Stomach (tissue), 8 donors: ENCODE measurements at regions not wholly inside any gene's neighbourhood (a gene's known extent, or its start where the extent isn't known, plus 50 kb on each side); places are given as distances from the start of the nearest gene placed in this dataset.

Source experiments
- DNase-seq, 2 donors: peaks; one replicate each; pipeline versions ENCODE4 v3.0.0 to v3.0.0-alpha.2; 2013 to 2019
- H3K27ac ChIP-seq, 5 donors: fragments of 200-600 bp in 4 of 5; sonication (generic) in 4 of 5; one replicate each; pipeline ENCODE4 v1.5.1; 2013 to 2019; ENCODE audit warnings: mild to moderate bottlenecking in 1 of 5, moderate library complexity in 1 of 5
- H3K27me3 ChIP-seq, 3 donors: fragments of 200-600 bp; sonication (generic); one replicate each; pipeline ENCODE4 v1.5.1; 2017 to 2019; ENCODE audit warnings: mixed run types in 1 of 3
- H3K36me3 ChIP-seq, 4 donors: fragments of 200-600 bp; sonication (generic); 1 replicate in 3 of 4; 2 replicates in 1 of 4; pipeline ENCODE4 v1.5.1; 2016 to 2019
- H3K4me1 ChIP-seq, 4 donors: fragments of 200-600 bp; sonication (generic); one replicate each; pipeline ENCODE4 v1.5.1; 2016 to 2019
- H3K4me3 ChIP-seq, 4 donors: fragments of 200-600 bp; sonication (generic) in 3 of 4; one replicate each; pipeline ENCODE4 v1.5.1; 2016 to 2019; ENCODE audit warnings: mild to moderate bottlenecking in 1 of 4
- H3K9me3 ChIP-seq, 4 donors: fragments of 200-600 bp; sonication (generic); one replicate each; pipeline ENCODE4 v1.5.1; 2016 to 2019
- CTCF ChIP-seq, 7 experiments: fragments of 450-650 bp in 4 of 7; fragments of 200-600 bp in 3 of 7; sonication (generic) in 3 of 7; IDR thresholded peaks; one replicate each; pipeline ENCODE4 v1.5.1; 2016 to 2019; ENCODE audit warnings: antibody characterized with exemption in 7 of 7, control low read depth in 2 of 7, mild to moderate bottlenecking in 1 of 7
- EP300 ChIP-seq: sonication (generic); formaldehyde crosslinking; IDR thresholded peaks from one replicate; pipeline ENCODE4 v1.6.1; 2017; ENCODE audit warnings: antibody characterized with exemption
- POLR2A ChIP-seq, 4 donors: fragments of 450-650 bp; IDR thresholded peaks; one replicate each; pipeline ENCODE4 v1.6.1; 2016; ENCODE audit warnings: antibody characterized with exemption in 4 of 4, control low read depth in 2 of 4, mild to moderate bottlenecking in 1 of 4, moderate library complexity in 1 of 4
- POLR2AphosphoS5 ChIP-seq, 3 donors: sonication (generic); formaldehyde crosslinking; IDR thresholded peaks; one replicate each; pipeline ENCODE4 v1.6.1; 2016; ENCODE audit warnings: antibody characterized with exemption in 3 of 3
- WGBS, 5 donors: extraction: QIAGEN DNeasy Blood & Tissue Kit in 3 of 5; methylation state at CpG; one replicate each; pipeline versions ENCODE4 v1.1.5 to v1.1.7; 2013 to 2018; 5-methylcytosine and 5-hydroxymethylcytosine counted together
- intact Hi-C: fragments of 100-400 bp; cut with DNase I; formaldehyde crosslinking; loops from one replicate; pipeline ENCODE4 v1.15.1; 2023; ENCODE audit warnings: low total_unique reads
- donor health status: healthy with polysubstance abuse.
- donor health status: Bipolar disorder and iron deficiency.
- donor health status: healthy.

- 82 to 94% (median 86%) methylated on average over 2 of the region's 2 CpGs for WGBS, 5 donors
- intact Hi-C loops: no loop called here
- no peak overlapping the region for H3K27ac ChIP-seq
- no peaks in the 10 kb centered on the region for H3K36me3 ChIP-seq
- DNase-seq: no peak
- no peak overlapping the region for H3K4me3 ChIP-seq
- H3K4me1 ChIP-seq: peaks cover 2 to 17% (median 6%) of the 10 kb centered on the region in 4 donors
- TF ChIP-seq CTCF (IDR thresholded peaks at IDR 0.05): no peak
- no peak for TF ChIP-seq EP300
- TF ChIP-seq POLR2AphosphoS5 (IDR thresholded peaks at IDR 0.05): no peak
- TF ChIP-seq POLR2A (IDR thresholded peaks at IDR 0.05): no peak
- H3K9me3 ChIP-seq: no peaks in the 10 kb centered on the region
- H3K27me3 ChIP-seq: no peaks in the 10 kb centered on the region
These were observed 230.2 kb upstream of the NT5C1B start for GRCh38 chr2:18819566-18819965.

GRCh38 chr2:18814387-18814786 lies 225.0 kb upstream of the NT5C1B start:
- TF ChIP-seq POLR2A (IDR thresholded peaks at IDR 0.05) (no peak), POLR2AphosphoS5 (IDR thresholded peaks at IDR 0.05) (no peak), CTCF (IDR thresholded peaks at IDR 0.05) (no peak), EP300 (no peak)
- WGBS, 5 donors: 59 to 71% (median 63%) methylated on average over 2 of the region's 2 CpGs

GRCh38 chr2:18804536-18804935 lies 215.2 kb upstream of the NT5C1B start:
- WGBS, 5 donors: 66 to 83% (median 76%) methylated on average over 1 of the region's 1 CpG
- TF ChIP-seq CTCF (IDR thresholded peaks at IDR 0.05) (no peak), POLR2A (IDR thresholded peaks at IDR 0.05) (no peak), POLR2AphosphoS5 (IDR thresholded peaks at IDR 0.05) (no peak), EP300 (no peak)
- peaks cover 0 to 19% (median 9%) of the 10 kb centered on the region in 4 donors for H3K4me1 ChIP-seq
- H3K27me3 ChIP-seq: no peaks in the 10 kb centered on the region
- intact Hi-C loops: no loop called here
- DNase-seq: no peak
- H3K9me3 ChIP-seq: no peaks in the 10 kb centered on the region
- no peak overlapping the region for H3K4me3 ChIP-seq
- no peaks in the 10 kb centered on the region for H3K36me3 ChIP-seq
- no peak overlapping the region for H3K27ac ChIP-seq

More at GRCh38 chr2:18814387-18814786, 225.0 kb upstream of the NT5C1B start:
- intact Hi-C loops: no loop called here
- Histone ChIP-seq H3K9me3 (no peaks in the 10 kb centered on the region), H3K27me3 (no peaks in the 10 kb centered on the region), H3K4me1 (peaks cover 0 to 2% (median 0%) of the 10 kb centered on the region in 4 donors), H3K4me3 (no peak overlapping the region), H3K36me3 (no peaks in the 10 kb centered on the region), H3K27ac (no peak overlapping the region)
- DNase-seq: no peak

- no peak overlapping the region for H3K4me3 ChIP-seq
- WGBS, 5 donors: 46 to 58% (median 50%) methylated on average over 2 of the region's 2 CpGs
- H3K27ac ChIP-seq: no peak overlapping the region
- TF ChIP-seq EP300: no peak
- no peak for TF ChIP-seq CTCF (IDR thresholded peaks at IDR 0.05)
- TF ChIP-seq POLR2AphosphoS5 (IDR thresholded peaks at IDR 0.05): no peak
- no peak for TF ChIP-seq POLR2A (IDR thresholded peaks at IDR 0.05)
- DNase-seq: no peak
- no peaks in the 10 kb centered on the region for H3K9me3 ChIP-seq
- intact Hi-C loops: no loop called here
- H3K36me3 ChIP-seq: no peaks in the 10 kb centered on the region
- peaks cover 0 to 19% (median 9%) of the 10 kb centered on the region in 4 donors for H3K4me1 ChIP-seq
- H3K27me3 ChIP-seq: no peaks in the 10 kb centered on the region
These were observed 214.0 kb upstream of the NT5C1B start for GRCh38 chr2:18803141-18803939.
